ENCODE measurements at regions not wholly inside any gene's neighbourhood (a gene's known extent, or its start where the extent isn't known, plus 50 kb on each side); places are given as distances from the start of the nearest gene placed in this dataset.

DNA sequence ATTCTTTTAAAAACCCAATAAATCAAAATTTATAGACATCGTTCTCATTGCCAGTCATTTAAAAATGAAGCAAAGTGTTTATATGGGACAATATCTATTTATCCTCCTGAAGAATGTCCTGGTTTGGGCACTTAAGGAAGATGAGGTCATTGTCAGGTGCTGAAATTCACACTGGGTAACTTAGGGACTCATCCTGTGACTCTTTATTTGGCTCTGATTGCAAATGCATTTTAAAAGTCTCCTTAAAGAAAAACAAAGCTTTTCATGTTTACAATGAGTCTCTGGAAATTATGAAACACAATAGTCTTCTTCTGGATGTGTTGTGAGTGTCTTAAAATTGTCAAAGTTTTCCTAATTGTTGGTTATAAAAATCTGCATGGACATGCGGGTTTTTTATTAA, 69.5 kb upstream of the GPR158 start:
- TF ChIP-seq POLR2AphosphoS5 (IDR thresholded peaks at IDR 0.05; ENCODE audit: low read depth, low read length) (no peak), POLR2A (IDR thresholded peaks at IDR 0.05; ENCODE audit: low read depth, low read length) (no peak)
